ENCODE measurements at regions not wholly inside any gene's neighbourhood (a gene's known extent, or its start where the extent isn't known, plus 50 kb on each side); places are given as distances from the start of the nearest gene placed in this dataset.
A peak's percentile ranks its signal among the peaks of the same experiment; 100 is the strongest.
"Not testable (repeated sequence)": the region's sequence is repeated elsewhere in the genome, so short reads cannot be mapped to it uniquely, and the experiment has no call there.

DNA sequence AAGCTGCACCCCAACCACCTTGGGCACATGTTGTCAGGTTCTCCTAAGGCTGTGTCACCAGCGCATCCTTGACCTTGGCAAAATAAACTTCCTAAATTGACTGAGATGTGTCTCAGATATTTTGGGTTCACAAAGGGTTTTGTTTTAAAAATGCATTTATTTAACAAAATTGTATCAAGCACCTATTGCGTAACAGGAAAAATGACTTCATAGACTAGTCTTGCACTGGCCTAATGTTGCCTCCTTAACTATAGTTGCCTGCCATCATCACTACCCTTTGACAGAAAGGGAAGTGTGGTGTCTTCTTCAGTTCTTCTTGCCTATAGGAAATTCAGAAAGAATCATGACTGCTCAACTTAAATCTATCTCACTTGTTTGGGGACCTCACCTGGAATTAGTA lies 374.2 kb downstream of the SH2D1A start:
- DNase-seq, result no peak

DNA sequence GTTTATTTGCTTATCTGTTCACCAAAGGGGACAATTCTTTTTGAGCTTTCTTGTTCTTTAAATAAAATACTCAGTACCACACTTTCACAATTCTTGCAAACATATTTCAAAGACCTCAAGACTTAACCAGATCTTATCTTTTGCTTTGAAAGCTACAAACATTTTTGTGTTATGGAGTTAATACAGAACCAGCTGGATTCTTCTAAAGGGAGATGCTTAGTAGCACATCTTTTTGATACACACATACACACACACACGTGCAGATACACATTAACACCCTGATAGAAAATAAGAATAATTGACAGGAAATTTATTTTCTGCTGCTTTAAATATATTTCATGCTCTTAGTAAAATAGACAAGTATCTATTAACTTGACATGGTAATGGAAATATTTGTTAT lies 379.1 kb downstream of the SH2D1A start:
- DNase-seq, result no peak

DNA sequence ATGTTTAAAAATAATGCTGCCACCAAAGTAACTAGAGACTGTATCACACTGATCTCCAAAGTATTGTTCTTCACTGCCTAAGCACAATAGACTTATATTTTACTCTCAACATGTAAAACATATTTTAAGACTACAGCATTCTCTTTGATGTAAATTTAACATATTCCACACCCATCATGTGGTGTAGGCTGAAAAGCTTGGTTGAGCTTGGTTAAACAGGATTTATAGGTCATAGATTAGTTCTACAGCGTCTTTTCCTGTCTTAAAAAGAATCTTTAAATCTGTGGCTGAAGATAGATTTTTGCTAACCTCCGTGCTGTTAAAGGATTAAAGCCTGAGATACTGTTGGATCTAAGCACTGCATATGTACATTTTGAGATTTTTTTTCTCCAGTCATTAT lies 379.9 kb downstream of the SH2D1A start:
- DNase-seq, result no peak

DNA sequence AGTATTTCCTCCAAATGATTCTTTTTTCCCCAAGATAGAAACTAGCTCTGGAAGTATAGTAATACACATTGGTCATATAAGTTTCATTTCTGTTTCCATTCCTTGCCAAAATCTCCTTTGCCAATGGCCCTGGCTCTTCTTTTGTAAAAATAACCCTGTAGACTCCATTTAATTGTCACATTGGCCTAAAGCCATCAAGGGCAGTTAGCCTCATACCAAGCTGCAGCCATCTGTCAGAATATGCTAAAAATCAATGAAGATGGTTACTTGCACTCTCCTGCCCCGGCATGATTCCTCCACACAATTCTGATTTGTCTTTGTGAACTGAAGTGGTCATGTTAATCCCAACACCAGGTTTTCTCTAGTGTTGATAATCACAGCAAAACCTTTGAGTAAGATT lies 380.5 kb downstream of the SH2D1A start:
- DNase-seq, result no peak

DNA sequence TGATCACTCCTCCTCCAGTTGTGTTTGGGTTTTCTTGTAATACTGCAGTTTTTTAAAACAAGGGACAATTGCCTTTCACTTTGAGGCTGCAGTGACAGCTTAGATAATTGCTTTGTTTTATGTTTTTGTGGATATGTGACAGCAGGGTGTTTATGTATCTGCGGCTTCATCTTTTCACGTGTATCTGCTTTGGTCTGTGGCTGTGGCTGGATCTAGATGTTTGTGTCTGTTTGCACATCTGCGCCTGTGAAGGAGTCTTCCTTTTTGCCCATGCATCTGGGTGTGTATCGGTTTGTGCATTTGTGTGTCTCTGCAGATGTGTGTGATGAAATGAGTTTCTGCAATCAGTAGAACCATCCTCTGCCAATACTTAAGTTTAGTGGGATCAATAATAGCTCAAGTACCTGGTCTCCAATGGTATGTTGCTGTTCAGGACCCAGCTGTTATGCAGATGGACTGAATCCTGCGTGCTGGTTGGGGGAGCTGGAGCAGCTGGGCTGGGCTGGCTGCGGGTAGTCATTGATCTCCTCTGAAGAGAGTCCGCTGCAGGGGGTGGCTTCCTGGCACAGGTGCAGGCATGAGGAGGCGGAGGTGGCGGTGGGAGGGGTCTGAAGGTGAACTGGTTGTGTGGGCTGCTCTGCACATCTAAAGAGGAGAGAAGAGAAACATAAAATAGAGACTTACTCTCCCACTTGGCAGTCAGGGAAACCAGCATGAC lies 390.3 kb downstream of the SH2D1A start:
- peak; percentile 49 for DNase-seq

DNA sequence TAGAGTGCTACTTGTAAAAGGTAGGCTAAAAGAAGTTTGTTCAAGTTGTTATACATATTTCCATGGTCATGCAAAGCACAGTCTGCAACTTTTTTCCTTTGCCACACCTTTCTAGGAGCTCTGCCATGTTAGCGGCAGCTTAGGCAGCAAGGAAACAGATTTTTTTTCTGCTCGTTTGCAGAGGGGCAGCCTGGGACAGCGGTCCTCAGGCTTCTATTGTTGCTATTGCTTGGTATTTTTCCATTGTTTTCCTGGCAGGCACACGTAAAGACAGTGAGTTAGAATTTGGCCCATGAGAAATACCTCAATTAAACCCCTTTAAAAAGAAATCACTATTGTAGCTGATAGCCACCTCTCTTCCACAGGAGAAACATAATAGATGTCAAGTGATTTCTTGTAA lies 391.4 kb downstream of the SH2D1A start:
- DNase-seq, result no peak

DNA sequence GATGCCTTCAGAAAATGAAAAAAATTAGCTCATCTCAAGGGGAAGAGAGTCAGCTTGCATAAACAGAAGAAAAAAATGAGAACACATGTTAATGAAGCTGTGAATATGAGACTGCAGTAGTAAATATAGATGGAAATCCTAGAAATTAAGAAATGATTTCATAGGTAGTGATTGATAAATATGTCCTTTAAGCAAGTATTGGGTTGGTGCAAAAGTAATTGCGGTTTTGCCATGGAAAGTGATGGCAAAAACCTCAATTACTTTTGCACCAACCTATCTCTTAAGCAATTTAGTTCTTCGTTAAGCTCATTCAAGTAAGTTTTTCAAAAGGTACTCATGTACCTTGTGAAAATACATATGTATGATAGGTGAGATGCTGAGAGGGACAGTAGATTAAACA lies 400.9 kb downstream of the SH2D1A start:
- DNase-seq, result no peak

DNA sequence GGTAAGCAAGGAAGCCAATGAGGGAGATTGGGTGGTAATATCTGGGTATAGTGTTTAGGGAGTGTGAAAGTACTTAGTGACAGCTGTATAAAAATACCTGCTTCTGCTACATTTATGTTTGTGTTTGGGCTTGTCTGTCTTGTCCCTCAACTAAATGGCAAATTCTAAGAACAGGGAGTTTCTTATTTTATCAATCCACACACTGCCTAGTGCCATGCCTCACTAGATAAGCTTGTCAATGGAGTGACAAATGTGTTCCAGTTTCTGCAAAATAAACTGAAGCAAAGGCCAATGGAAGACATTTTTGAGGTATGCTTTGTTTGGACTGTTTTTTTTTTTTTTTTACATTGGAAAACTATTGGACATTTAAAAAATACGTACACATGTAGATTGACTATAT lies 418.0 kb downstream of the SH2D1A start:
- DNase-seq, result no peak

DNA sequence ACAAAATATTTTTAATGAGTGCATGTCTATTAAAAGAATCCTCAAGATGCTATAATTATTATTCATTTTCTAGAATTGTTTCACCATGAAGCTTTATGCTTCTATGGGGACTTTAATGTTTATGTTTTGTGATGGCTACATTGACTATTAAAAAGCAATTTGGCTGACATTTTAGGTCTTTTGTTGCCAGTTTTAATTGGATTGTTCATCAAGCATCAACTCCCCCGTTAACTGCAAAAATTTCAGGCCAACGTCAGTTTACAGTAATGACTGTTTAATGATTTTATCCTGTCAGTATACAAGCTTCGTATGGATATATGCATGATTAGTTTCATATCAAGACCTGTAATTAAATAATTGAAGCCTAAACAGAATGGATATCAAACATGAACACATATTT lies 422.8 kb downstream of the SH2D1A start:
- DNase-seq, result no peak

DNA sequence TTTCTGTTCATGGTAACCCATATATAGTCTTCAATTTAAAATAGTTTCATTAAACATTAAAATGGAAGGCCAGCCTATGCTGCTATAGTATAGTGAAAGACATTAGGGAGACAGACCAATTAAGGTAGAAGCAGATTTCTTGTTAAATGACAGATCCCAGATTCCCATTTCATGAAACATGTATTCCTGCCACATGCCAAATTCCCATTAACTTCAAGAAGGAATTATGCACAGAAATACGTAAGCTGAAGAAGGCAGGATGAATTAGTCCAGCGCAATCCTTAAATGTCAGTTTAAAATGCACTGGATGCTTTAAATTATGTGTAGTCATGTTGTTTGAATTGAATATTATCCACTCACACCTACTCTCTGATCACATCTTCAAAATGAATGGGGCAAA lies 424.9 kb downstream of the SH2D1A start:
- DNase-seq, result no peak

DNA sequence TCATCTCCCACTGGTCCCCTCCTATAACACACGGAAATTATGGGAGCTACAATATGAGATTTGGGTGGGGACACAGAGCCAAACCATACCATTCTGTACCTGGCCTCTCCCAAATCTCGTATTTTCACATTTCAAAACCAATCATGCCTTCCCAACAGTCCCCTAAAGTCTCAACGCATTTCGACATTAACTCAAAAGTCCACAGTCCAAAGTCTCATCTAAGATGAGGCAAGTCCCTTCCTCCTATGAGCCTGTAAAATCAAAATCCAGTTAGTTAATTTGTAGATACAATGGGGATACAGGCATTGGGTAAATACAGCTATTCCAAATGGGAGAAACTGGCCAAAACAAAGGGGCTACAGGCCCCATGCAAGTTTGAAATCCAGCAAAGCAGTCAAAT lies 441.9 kb downstream of the SH2D1A start:
- not testable (repeated sequence) for DNase-seq

DNA sequence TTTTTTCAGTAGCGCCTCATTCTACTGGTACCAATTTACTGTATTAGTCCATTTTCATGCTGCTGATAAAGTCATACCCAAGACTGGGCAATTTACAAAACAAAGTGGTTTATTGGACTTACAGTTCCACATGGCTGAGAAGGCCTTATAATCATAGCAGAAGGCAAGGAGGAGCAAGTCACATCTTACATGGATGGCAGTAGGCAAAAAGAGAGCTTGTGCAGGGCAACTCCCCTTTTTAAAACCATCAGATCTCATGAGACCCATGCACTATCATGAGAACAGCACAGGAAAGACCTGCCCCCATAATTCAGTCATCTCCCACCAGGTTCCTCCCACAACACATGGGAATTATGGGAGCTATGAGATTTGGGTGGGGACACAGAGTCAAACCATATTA lies 443.5 kb downstream of the SH2D1A start:
- DNase-seq, result not testable (repeated sequence)

DNA sequence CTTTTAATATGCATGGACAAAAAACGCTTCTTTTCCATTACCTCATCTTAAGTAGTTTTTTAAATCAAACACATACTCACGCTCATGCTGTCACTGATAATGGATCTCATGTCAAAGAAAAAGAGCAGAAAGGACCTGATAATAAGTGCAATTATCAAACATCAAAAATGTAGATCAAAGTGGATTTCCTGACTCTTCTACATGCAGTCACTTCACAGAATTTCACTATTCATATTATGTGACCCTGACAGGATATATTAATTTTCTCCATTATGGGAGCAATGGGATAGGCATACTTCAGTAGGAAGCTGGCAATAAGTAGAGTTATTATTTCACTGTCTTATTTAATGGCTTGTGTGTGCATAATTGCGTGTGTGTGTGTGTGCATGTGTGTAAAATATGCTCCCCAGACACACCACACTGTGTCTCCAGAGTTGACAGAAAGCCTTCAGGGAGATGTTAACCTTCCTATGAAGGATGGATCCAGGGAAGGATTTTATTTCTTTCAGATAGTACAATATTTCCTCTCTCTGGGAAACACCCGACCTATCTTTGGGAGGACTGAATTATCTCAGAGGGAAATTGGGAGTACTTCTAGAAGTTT lies 445.2 kb downstream of the SH2D1A start:
- no peak for DNase-seq

DNA sequence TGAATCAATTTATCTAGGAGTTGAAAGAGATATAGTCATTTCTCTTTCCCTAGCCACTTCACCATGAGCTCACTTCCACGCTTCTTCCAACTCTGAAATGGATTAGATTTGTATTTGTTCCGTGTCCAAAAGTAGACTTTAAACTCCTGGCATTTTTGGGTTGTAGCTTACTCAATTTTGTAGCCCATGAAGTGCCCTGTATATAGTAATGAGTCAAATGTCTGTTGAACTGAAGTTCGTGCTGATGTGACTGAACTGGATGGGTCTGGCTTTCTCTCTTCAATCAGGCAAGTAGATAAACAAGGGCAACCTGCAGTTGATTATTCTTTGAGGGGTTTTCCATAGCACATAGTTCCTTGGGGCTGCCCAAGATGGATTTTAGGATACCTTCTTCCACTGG lies 450.6 kb downstream of the SH2D1A start:
- DNase-seq, result no peak

DNA sequence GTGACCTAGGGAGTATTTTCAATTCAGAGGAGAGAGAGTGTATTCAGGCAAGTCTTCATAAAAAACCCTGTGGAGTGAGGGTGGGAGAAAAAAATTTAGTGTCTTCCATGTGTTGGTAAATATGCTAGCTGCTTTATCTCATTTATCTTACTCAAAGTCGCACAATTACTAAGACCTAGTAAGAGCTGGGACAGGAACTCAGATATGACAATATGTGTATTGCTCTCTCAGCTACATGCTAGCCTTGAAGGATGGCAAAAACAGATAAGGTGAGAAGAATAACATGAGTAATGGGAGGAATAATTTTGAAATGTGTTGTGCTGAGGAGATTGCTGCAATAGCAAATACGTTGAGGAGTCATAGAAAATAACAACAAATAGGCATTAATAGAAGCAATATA lies 458.6 kb downstream of the SH2D1A start:
- DNase-seq, result no peak

DNA sequence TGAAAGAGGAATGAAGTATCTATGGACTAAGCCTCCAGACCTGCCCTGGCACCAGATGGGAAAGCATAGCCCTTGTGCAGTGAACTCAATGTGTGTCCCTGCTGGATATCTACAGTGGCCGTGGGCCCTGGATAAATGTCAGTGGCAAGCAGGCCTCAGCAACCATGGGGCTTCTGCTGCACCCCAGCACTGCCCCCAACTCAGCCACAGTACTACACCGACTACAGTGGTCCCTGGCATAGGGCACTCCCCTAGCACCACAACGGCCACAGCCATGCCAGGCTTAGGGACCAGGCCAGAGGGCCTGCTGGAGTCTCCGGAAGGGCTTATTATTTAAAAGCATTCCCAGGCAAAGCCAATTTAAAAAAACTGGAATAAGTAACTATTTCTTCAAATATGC lies 459.1 kb downstream of the SH2D1A start:
- no peak for DNase-seq

DNA sequence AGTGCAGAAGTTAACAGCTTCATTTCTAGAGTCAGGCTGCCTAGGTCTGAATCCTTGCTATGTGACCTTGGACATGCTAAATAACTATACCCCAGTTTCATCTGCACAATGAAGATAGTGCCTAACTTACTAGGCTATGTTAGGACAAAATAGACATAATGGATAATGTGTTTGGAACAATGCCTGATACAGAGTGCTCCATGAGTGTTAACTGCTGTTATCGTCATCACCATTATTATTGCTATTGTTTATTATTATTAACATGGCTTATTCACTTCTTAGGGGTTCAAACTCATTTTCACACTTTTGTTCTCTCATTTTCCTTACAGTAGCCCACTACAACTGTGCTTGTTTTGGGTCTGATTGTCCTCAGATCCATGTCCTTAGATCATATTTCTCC lies 467.7 kb downstream of the SH2D1A start:
- DNase-seq, result no peak

DNA sequence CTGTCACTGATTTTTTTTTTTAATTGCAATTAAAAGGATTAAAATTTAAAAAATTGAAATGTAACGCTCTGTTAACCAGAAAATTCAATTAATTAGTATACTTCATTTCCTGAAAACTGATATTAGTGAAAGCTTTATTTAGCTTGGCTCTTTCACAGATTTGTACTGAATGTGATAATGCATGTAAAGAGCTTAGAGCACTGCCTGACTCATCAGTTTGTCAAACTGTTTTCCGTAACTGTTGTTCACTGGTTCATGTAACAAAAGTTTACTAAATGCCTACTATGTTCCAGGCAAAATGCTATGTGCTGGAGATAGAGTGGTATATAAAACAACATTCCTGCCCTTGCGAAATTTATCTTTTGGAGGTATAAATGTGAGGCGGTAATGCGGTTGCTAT lies 471.7 kb downstream of the SH2D1A start:
- DNase-seq, result no peak

DNA sequence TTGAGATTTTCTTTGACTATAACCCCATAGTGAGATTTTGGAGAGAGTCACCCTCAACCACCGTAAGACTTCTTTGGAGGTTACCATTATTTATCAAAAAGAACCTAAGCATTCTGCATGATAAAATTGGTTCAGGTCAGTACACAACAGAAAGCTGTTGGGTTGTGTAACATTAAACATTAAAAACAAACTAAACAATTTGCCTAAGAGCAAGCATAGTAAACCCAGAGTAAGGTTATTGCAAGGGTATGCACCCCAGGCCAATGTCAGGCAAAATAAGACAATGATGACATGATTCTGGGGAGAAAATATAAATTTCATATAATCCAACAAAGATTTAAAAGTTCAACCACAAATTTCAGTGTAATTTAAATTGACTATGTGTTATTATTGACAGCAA lies 472.4 kb downstream of the SH2D1A start:
- DNase-seq, result no peak

DNA sequence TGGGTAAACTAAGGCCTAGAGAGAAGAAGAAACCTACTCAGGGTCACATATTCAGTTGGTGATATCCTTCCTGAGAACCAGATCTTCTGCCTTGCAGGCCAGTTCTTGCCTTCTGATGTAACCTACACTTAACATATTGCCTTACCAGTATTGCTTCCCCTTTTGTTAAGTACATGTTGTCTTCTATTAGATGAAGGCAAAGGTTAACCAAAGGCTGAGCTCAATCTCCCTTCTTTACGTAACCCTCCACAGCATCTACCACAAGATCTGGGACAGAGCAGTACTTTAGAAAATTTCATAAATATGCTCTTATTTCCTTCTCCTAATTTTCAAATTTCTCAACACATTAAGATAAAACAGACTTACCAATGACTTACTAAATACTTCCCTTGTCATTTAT lies 474.4 kb downstream of the SH2D1A start:
- DNase-seq, result no peak

DNA sequence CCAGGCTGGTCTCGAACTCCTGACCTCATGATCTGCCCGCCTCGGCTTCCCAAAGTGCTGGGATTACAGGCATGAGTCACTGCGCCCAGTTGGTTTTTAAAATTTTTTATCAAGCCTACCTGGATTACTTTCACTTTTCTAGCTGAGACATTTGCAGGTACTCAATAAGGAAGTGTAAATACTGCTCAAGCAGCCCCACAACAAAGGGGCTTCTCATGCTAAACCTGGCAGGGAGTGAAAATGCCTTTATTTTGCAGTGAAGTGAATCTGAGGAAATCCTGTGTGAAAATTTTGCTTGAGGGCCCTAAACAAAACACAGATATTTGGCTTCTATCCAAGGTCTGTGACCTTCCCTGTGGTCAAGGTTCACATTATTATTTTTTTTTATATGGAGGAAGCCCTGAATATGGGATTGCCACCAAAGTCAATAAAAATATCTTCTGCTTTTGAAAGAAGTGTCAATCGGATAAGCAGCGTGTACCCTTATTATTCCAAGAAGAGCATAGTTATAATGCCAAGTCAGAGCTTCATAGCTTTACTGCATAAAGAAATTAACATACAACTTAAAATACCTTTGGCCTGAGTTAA lies 481.0 kb downstream of the SH2D1A start:
- no peak for DNase-seq

DNA sequence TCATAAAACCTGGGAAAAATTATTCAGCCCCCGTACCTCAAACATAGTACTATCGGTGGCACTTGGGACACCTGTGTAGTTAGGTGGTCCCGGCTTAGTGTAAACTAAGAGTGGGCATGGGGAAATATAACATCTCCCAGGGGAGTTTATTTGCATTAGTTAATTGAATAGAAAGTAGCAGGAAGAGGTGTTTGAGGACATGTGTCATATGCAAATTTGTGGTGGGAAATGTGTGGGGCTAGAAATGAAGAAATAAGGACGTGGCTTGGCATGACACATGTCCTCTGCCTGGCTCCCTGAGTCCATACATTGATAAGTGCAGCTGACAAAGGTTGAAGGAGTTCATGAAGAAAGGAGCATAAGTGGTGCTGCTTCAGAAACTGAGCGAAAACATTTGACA lies 483.6 kb downstream of the SH2D1A start:
- DNase-seq, result no peak

DNA sequence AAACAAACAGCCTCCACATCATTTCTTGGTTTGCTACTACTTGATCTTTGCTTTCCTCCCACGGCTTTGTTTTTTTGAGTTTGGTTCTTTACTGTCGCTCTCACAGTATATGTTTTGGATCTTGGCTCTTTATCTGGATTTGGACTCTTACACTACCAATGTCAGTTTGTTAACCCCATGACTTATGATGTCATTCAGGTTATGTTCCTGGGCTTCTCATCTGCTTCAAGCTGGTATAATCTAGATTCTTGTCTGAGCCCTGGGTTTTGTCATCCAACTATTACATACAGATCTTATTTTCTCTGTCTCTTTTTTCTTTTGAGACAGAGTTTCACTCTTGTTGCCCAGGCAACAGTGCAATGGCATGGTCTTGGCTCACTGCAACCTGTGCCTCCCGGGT lies 482.9 kb upstream of the TEX13C start:
- no peak for DNase-seq

DNA sequence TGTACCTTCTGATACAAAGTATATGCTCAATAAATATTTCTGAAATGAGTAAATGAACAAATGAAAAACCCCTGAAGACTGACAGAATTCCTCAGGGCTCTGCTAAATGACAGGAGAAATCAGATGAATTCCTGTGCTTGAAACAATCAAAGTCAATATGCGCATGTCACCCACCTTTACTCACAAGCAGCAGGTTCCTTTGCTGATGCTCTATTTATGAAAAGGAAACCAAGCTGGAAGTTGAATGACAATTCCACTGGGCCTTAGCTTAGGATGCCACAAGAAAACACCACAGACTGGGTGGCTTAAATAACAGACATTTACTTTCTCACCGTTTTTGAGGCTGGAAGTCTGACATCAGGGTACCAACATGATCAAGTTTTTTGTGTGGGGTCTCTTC lies 477.5 kb upstream of the TEX13C start:
- no peak for DNase-seq

DNA sequence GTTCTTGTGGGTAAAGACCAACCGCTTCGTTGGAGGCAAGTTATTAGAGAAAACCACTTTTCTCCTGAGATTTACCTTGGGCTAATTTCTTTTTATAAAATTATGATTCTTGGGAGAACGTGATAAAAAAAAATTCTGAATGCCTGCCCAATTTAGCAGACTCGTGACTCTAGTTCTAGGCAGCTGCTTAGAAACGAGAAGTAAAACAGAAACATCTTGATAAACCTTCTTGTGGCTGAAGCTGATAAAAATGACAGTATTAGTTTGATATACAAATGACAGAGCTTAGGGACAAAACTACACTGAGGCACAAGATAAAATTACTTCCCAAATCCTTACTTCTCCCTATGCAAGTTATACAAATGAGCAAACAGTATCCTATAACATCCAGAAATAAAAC lies 458.9 kb upstream of the TEX13C start:
- DNase-seq, result no peak

All from activated naive CD4-positive, alpha-beta T cell treated with anti-CD3 and anti-CD28 coated beads, Interleukin-2, amount 50 U/mL, for 16 hours (primary cell).